SK-N-MC (cell line): ENCODE measurements at regions not wholly inside any gene's neighbourhood (a gene's known extent, or its start where the extent isn't known, plus 50 kb on each side); places are given as distances from the start of the nearest gene placed in this dataset.

Experiments
- DNase-seq: peaks from one replicate; pipeline ENCODE4 v3.0.0-alpha.2; 2011; ENCODE audit warnings: low read depth, low spot score
- H3K27ac ChIP-seq: fragments of 200-600 bp; sonication (generic); 2 replicates; pipeline ENCODE4 v1.5.1; 2016; ENCODE audit warnings: mixed run types
- H3K36me3 ChIP-seq: fragments of 200-600 bp; sonication (generic); 2 replicates; pipeline ENCODE4 v1.6.1; 2017; ENCODE audit warnings: antibody characterized with exemption, low read length, mixed read lengths; ENCODE audit not compliant: insufficient read depth
- H3K4me3 ChIP-seq: fragments of 200-600 bp; sonication (generic); 2 replicates; pipeline ENCODE4 v1.5.1; 2016
- H3K9ac ChIP-seq: fragments of 200-600 bp; sonication (generic); 2 replicates; pipeline ENCODE4 v1.8.0; 2017; ENCODE audit warnings: mixed run types, mixed read lengths; ENCODE audit not compliant: insufficient read length
- H3K9me3 ChIP-seq: fragments of 200-600 bp; sonication (generic); 2 replicates; pipeline ENCODE4 v1.6.1; 2017; ENCODE audit warnings: low read depth, mild to moderate bottlenecking, antibody characterized with exemption, low read length, moderate library complexity, mixed read lengths
- EZH2 ChIP-seq: fragments of 200-600 bp; sonication (generic); IDR thresholded peaks from one replicate; pipeline ENCODE4 v1.6.1; 2017; ENCODE audit warnings: antibody characterized with exemption
- FOXP2 ChIP-seq: optimal IDR thresholded peaks from 2 replicates; pipeline ENCODE3; 2011; ENCODE audit warnings: mild to moderate bottlenecking, moderate library complexity; ENCODE audit not compliant: insufficient read depth; ENCODE audit errors: extremely low read length, control extremely low read depth
- POLR2AphosphoS5 ChIP-seq: IDR thresholded peaks from 2 replicates; pipeline ENCODE4 v1.6.1; 2012; ENCODE audit warnings: mild to moderate bottlenecking, low read depth, low read length, borderline replicate concordance

- H3K36me3 ChIP-seq, result no peaks in the 10 kb centered on the region
- DNase-seq, result no peak
- H3K9me3 ChIP-seq, result no peaks in the 10 kb centered on the region
- no peak overlapping the region for H3K4me3 ChIP-seq
- H3K27ac ChIP-seq, result no peak overlapping the region
- TF ChIP-seq FOXP2 (no peak), POLR2AphosphoS5 (no peak), EZH2 (no peak)
- no peak overlapping the region for H3K9ac ChIP-seq
Measured at GRCh38 chr15:97026781-97027180, 696.3 kb downstream of the NR2F2 start.

GRCh38 chr15:97027772-97028171 lies 697.3 kb downstream of the NR2F2 start:
- TF ChIP-seq EZH2 (no peak), FOXP2 (no peak), POLR2AphosphoS5 (no peak)
- DNase-seq, result no peak

GRCh38 chr15:97030251-97030650 lies 699.8 kb downstream of the NR2F2 start:
- Histone ChIP-seq H3K4me3 (no peak overlapping the region), H3K36me3 (no peaks in the 10 kb centered on the region), H3K9me3 (no peaks in the 10 kb centered on the region), H3K27ac (no peak overlapping the region), H3K9ac (no peak overlapping the region)
- no peak for DNase-seq
- TF ChIP-seq EZH2 (no peak), POLR2AphosphoS5 (no peak), FOXP2 (no peak)

More at GRCh38 chr15:97027772-97028171, 697.3 kb downstream of the NR2F2 start:
- H3K4me3 ChIP-seq, result no peak overlapping the region
- no peaks in the 10 kb centered on the region for H3K9me3 ChIP-seq
- no peak overlapping the region for H3K27ac ChIP-seq
- no peaks in the 10 kb centered on the region for H3K36me3 ChIP-seq
- no peak overlapping the region for H3K9ac ChIP-seq

- H3K9ac ChIP-seq, result no peak overlapping the region
- H3K27ac ChIP-seq, result no peak overlapping the region
- H3K9me3 ChIP-seq, result no peaks in the 10 kb centered on the region
- TF ChIP-seq POLR2AphosphoS5, result no peak
- no peak for TF ChIP-seq EZH2
- no peak for TF ChIP-seq FOXP2
- no peak overlapping the region for H3K4me3 ChIP-seq
- no peak for DNase-seq
- H3K36me3 ChIP-seq, result no peaks in the 10 kb centered on the region
Measured at GRCh38 chr15:97036301-97036700, 705.8 kb downstream of the NR2F2 start.

- no peak overlapping the region for H3K27ac ChIP-seq
- TF ChIP-seq POLR2AphosphoS5 (no peak), EZH2 (no peak), FOXP2 (no peak)
- no peak overlapping the region for H3K9ac ChIP-seq
- no peak for DNase-seq
- H3K4me3 ChIP-seq, result no peak overlapping the region
- H3K9me3 ChIP-seq, result no peaks in the 10 kb centered on the region
- no peaks in the 10 kb centered on the region for H3K36me3 ChIP-seq
Measured at GRCh38 chr15:97037080-97037479, 706.6 kb downstream of the NR2F2 start.

- no peak for DNase-seq
- TF ChIP-seq POLR2AphosphoS5 (no peak), EZH2 (no peak), FOXP2 (no peak)
- H3K9me3 ChIP-seq, result no peaks in the 10 kb centered on the region
- H3K4me3 ChIP-seq, result no peak overlapping the region
- H3K36me3 ChIP-seq, result no peaks in the 10 kb centered on the region
- no peak overlapping the region for H3K9ac ChIP-seq
- no peak overlapping the region for H3K27ac ChIP-seq
Measured at GRCh38 chr15:97045666-97046421, 715.3 kb downstream of the NR2F2 start.

GRCh38 chr15:97052513-97052912 lies 722.0 kb downstream of the NR2F2 start:
- Histone ChIP-seq H3K36me3 (no peaks in the 10 kb centered on the region), H3K4me3 (no peak overlapping the region), H3K27ac (no peak overlapping the region), H3K9ac (no peak overlapping the region), H3K9me3 (no peaks in the 10 kb centered on the region)
- TF ChIP-seq FOXP2, result no peak
- no peak for TF ChIP-seq EZH2
- no peak for TF ChIP-seq POLR2AphosphoS5
- DNase-seq, result no peak

- no peak overlapping the region for H3K4me3 ChIP-seq
- H3K9ac ChIP-seq, result no peak overlapping the region
- H3K27ac ChIP-seq, result no peak overlapping the region
- H3K36me3 ChIP-seq, result no peaks in the 10 kb centered on the region
- H3K9me3 ChIP-seq, result no peaks in the 10 kb centered on the region
- TF ChIP-seq FOXP2 (no peak), POLR2AphosphoS5 (no peak), EZH2 (no peak)
- DNase-seq, result no peak
Measured at GRCh38 chr15:97053635-97054034, 723.1 kb downstream of the NR2F2 start.

GRCh38 chr15:97057503-97057902 lies 727.0 kb downstream of the NR2F2 start:
- DNase-seq, result no peak
- no peak for TF ChIP-seq POLR2AphosphoS5
- no peak for TF ChIP-seq EZH2
- no peak for TF ChIP-seq FOXP2

More at GRCh38 chr15:97057503-97057902, 727.0 kb downstream of the NR2F2 start:
- Histone ChIP-seq H3K9ac (no peak overlapping the region), H3K4me3 (no peak overlapping the region), H3K9me3 (no peaks in the 10 kb centered on the region), H3K27ac (no peak overlapping the region), H3K36me3 (no peaks in the 10 kb centered on the region)
